ENCODE measurements at regions not wholly inside any gene's neighbourhood (a gene's known extent, or its start where the extent isn't known, plus 50 kb on each side); places are given as distances from the start of the nearest gene placed in this dataset.

DNA sequence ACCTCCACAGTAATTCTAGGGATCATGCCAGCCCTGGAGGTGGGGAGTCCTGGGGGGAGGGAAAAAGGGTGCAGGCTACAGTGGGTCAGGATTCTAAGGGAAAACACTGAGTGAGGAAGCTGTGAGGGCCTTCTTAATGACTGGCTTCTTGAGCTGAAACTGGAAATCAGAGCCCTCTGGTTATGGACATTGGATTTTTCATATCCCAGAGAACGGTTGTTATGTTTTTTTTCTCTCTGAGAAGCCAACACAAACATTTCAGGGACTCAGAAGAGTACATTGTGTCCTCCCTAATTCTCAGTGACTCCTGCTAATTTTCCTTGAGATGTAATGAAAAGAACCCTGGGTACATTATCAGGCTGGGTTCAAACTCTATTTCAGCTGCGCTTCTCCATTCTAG is 162.4 kb upstream of the PRDX4 start:
- TF ChIP-seq EZH2 (IDR thresholded peaks at IDR 0.05), result no peak
- TF ChIP-seq POLR2AphosphoS5 (IDR thresholded peaks at IDR 0.05; ENCODE audit: borderline replicate concordance, low read depth, low read length), result no peak
